Trophoblast cell (in vitro differentiated cells and primary cell): ENCODE measurements at regions not wholly inside any gene's neighbourhood (a gene's known extent, or its start where the extent isn't known, plus 50 kb on each side); places are given as distances from the start of the nearest gene placed in this dataset.

Experiments
- DNase-seq, 2 donors: peaks; one replicate each; pipeline ENCODE4 v3.0.0-alpha.2; 2016
- H2AFZ ChIP-seq: 2 replicates; pipeline ENCODE4 v1.6.1; 2013; ENCODE audit warnings: low read length, moderate library complexity, mild to moderate bottlenecking; ENCODE audit not compliant: insufficient read depth, poor library complexity
- H2AK5ac ChIP-seq: 2 replicates; pipeline ENCODE4 v1.6.1; 2013; ENCODE audit warnings: mild to moderate bottlenecking, low read length
- H2BK120ac ChIP-seq: 2 replicates; pipeline ENCODE4 v1.6.1; 2013; ENCODE audit warnings: low read length, mild to moderate bottlenecking, moderate library complexity; ENCODE audit not compliant: insufficient read depth, poor library complexity
- H2BK12ac ChIP-seq: 2 replicates; pipeline ENCODE4 v1.6.1; 2013; ENCODE audit warnings: mild to moderate bottlenecking, low read length, moderate library complexity
- H2BK5ac ChIP-seq: 2 replicates; pipeline ENCODE4 v1.6.1; 2013; ENCODE audit warnings: low read length, low read depth, moderate library complexity, mild to moderate bottlenecking; ENCODE audit not compliant: poor library complexity
- H3K14ac ChIP-seq: 2 replicates; pipeline ENCODE4 v1.6.1; 2013; ENCODE audit warnings: mild to moderate bottlenecking, low read length
- H3K18ac ChIP-seq: 2 replicates; pipeline ENCODE4 v1.6.1; 2013; ENCODE audit warnings: mild to moderate bottlenecking, low read length
- H3K23ac ChIP-seq: 2 replicates; pipeline ENCODE4 v1.6.1; 2013; ENCODE audit warnings: low read length
- H3K27ac ChIP-seq: 2 replicates; pipeline ENCODE4 v1.5.1; 2013; ENCODE audit warnings: low read depth, mild to moderate bottlenecking, inconsistent platforms, low read length, moderate library complexity
- H3K27me3 ChIP-seq: 2 replicates; pipeline ENCODE4 v1.6.1; 2013; ENCODE audit warnings: inconsistent platforms, mild to moderate bottlenecking, low read length, moderate library complexity; ENCODE audit not compliant: insufficient read depth
- H3K36me3 ChIP-seq, 2 experiments: 1 replicate in 1 of 2; 2 replicates in 1 of 2; pipeline ENCODE4 v1.6.1; 2013; ENCODE audit warnings: low read length in 2 of 2, mild to moderate bottlenecking in 2 of 2, moderate library complexity in 1 of 2; ENCODE audit not compliant: insufficient read depth in 2 of 2, control insufficient read depth in 1 of 2
- H3K4ac ChIP-seq: 2 replicates; pipeline ENCODE4 v1.6.1; 2013; ENCODE audit warnings: low read depth, mild to moderate bottlenecking, low read length, moderate library complexity
- H3K4me1 ChIP-seq, 2 experiments: 1 replicate in 1 of 2; 2 replicates in 1 of 2; pipeline ENCODE4 v1.6.1; 2013; ENCODE audit warnings: low read length in 2 of 2, mild to moderate bottlenecking in 2 of 2, moderate library complexity in 1 of 2; ENCODE audit not compliant: insufficient read depth in 2 of 2, control insufficient read depth in 1 of 2
- H3K4me2 ChIP-seq: 2 replicates; pipeline ENCODE4 v1.6.1; 2013; ENCODE audit warnings: inconsistent platforms, mild to moderate bottlenecking, low read length, moderate library complexity
- H3K4me3 ChIP-seq: 2 replicates; pipeline ENCODE4 v1.5.1; 2013; ENCODE audit warnings: mild to moderate bottlenecking, low read depth, low read length, inconsistent platforms
- H3K79me1 ChIP-seq: one replicate; pipeline ENCODE4 v1.6.1; 2013; ENCODE audit warnings: low read length
- H3K79me2 ChIP-seq: 2 replicates; pipeline ENCODE4 v1.6.1; 2013; ENCODE audit warnings: low read length, mild to moderate bottlenecking; ENCODE audit not compliant: control insufficient read depth, insufficient read depth, poor library complexity
- H3K9ac ChIP-seq: 2 replicates; pipeline ENCODE4 v1.6.1; 2013; ENCODE audit warnings: mild to moderate bottlenecking, low read length
- H3K9me3 ChIP-seq: 2 replicates; pipeline ENCODE4 v1.6.1; 2013; ENCODE audit warnings: low read depth, mild to moderate bottlenecking, control low read depth, inconsistent platforms, low read length; ENCODE audit not compliant: insufficient read depth
- H4K12ac ChIP-seq: 2 replicates; pipeline ENCODE4 v1.6.1; 2013; ENCODE audit warnings: low read depth, mild to moderate bottlenecking, low read length, moderate library complexity
- H4K8ac ChIP-seq: 2 replicates; pipeline ENCODE4 v1.6.1; 2013; ENCODE audit warnings: low read depth, mild to moderate bottlenecking, low read length, moderate library complexity
- H4K91ac ChIP-seq: one replicate; pipeline ENCODE4 v1.6.1; 2013; ENCODE audit warnings: low read depth, mild to moderate bottlenecking, low read length, moderate library complexity
- WGBS: extraction: QIAGEN DNeasy Blood & Tissue Kit; methylation state at CpG from one replicate; pipeline ENCODE4 v1.1.7; 2013; ENCODE audit warnings: missing lambda C conversion rate; ENCODE audit not compliant: insufficient read length, insufficient coverage; ENCODE audit errors: extremely low coverage; 5-methylcytosine and 5-hydroxymethylcytosine counted together

GRCh38 chr9:16032799-16033198 is 480.0 kb downstream of the CCDC171 start:
- no peak overlapping the region for H3K23ac ChIP-seq
- no peaks in the 10 kb centered on the region for H3K27me3 ChIP-seq
- no peaks in the 10 kb centered on the region for H3K79me1 ChIP-seq
- no peak overlapping the region for H3K14ac ChIP-seq
- no peaks in the 10 kb centered on the region for H3K9me3 ChIP-seq
- H3K4me3 ChIP-seq, result no peak overlapping the region
- H3K18ac ChIP-seq, result no peak overlapping the region
- WGBS, result no CpG with 5 or more reads among the region's 2 CpGs
- no peak overlapping the region for H3K27ac ChIP-seq
- H3K9ac ChIP-seq, result no peak overlapping the region
- H2BK120ac ChIP-seq, result no peak overlapping the region
- no peak overlapping the region for H2BK12ac ChIP-seq
- H3K4me1 ChIP-seq, result no peaks in the 10 kb centered on the region
- H4K8ac ChIP-seq, result no peak overlapping the region
- DNase-seq, result peak in 1 of 2 donors; percentile 18
- no peak overlapping the region for H3K4me2 ChIP-seq
- H4K12ac ChIP-seq, result no peak overlapping the region
- no peak overlapping the region for H3K4ac ChIP-seq
- no peak overlapping the region for H2AK5ac ChIP-seq
- H4K91ac ChIP-seq, result no peak overlapping the region
- no peaks in the 10 kb centered on the region for H3K79me2 ChIP-seq
- no peak overlapping the region for H2AFZ ChIP-seq
- no peaks in the 10 kb centered on the region for H3K36me3 ChIP-seq
- H2BK5ac ChIP-seq, result no peak overlapping the region

- Histone ChIP-seq H3K36me3 (no peaks in the 10 kb centered on the region), H3K4me3 (no peak overlapping the region), H3K27me3 (no peaks in the 10 kb centered on the region), H4K12ac (no peak overlapping the region), H4K91ac (no peak overlapping the region), H3K4me1 (no peaks in the 10 kb centered on the region), H3K14ac (no peak overlapping the region), H2AK5ac (no peak overlapping the region), H3K4ac (no peak overlapping the region), H2BK120ac (no peak overlapping the region), H3K9ac (no peak overlapping the region), H3K23ac (no peak overlapping the region), H3K18ac (no peak overlapping the region), H3K4me2 (no peak overlapping the region), H2AFZ (no peak overlapping the region), H2BK12ac (no peak overlapping the region), H3K79me1 (no peaks in the 10 kb centered on the region), H4K8ac (no peak overlapping the region), H3K9me3 (no peaks in the 10 kb centered on the region), H3K27ac (no peak overlapping the region), H2BK5ac (no peak overlapping the region), H3K79me2 (no peaks in the 10 kb centered on the region)
- no CpG with 5 or more reads among the region's 14 CpGs for WGBS
- DNase-seq, result peak in 1 of 2 donors; percentile 47
Observed at GRCh38 chr9:16033253-16033652, 480.4 kb downstream of the CCDC171 start.

GRCh38 chr9:16033921-16034691 is 481.3 kb downstream of the CCDC171 start:
- Histone ChIP-seq H3K18ac (no peak overlapping the region), H3K4ac (no peak overlapping the region), H2BK120ac (no peak overlapping the region), H4K8ac (no peak overlapping the region), H3K27me3 (no peaks in the 10 kb centered on the region), H3K9me3 (no peaks in the 10 kb centered on the region), H2AFZ (no peak overlapping the region), H3K14ac (no peak overlapping the region), H3K4me2 (no peak overlapping the region), H4K91ac (no peak overlapping the region), H2BK5ac (no peak overlapping the region), H3K4me3 (no peak overlapping the region), H2BK12ac (no peak overlapping the region), H4K12ac (no peak overlapping the region), H3K9ac (no peak overlapping the region), H3K27ac (no peak overlapping the region), H3K79me1 (no peaks in the 10 kb centered on the region), H3K23ac (no peak overlapping the region), H3K36me3 (no peaks in the 10 kb centered on the region), H3K79me2 (no peaks in the 10 kb centered on the region), H2AK5ac (no peak overlapping the region), H3K4me1 (peaks cover 0 to under 1% of the 10 kb centered on the region in 2 experiments)
- peak; percentile 31 to 68 for DNase-seq
- no CpG with 5 or more reads among the region's 10 CpGs for WGBS

GRCh38 chr9:16039218-16039987 is 486.6 kb downstream of the CCDC171 start:
- Histone ChIP-seq H2AK5ac (no peak overlapping the region), H3K27me3 (no peaks in the 10 kb centered on the region), H3K4me2 (no peak overlapping the region), H3K36me3 (no peaks in the 10 kb centered on the region), H3K23ac (no peak overlapping the region), H4K12ac (no peak overlapping the region), H3K79me1 (no peaks in the 10 kb centered on the region), H3K4me1 (peaks cover 6 to 13% of the 10 kb centered on the region in 2 experiments), H2AFZ (no peak overlapping the region), H3K27ac (no peak overlapping the region), H3K4me3 (no peak overlapping the region), H3K9ac (no peak overlapping the region), H3K9me3 (no peaks in the 10 kb centered on the region), H4K8ac (no peak overlapping the region), H3K79me2 (no peaks in the 10 kb centered on the region), H3K14ac (no peak overlapping the region), H3K4ac (no peak overlapping the region), H4K91ac (no peak overlapping the region), H2BK120ac (no peak overlapping the region), H2BK5ac (no peak overlapping the region), H3K18ac (no peak overlapping the region), H2BK12ac (no peak overlapping the region)
- WGBS, result no CpG with 5 or more reads among the region's 11 CpGs
- peak in 1 of 2 donors; percentile 56 for DNase-seq
